WTC11 (cell line): ENCODE measurements at regions not wholly inside any gene's neighbourhood (a gene's known extent, or its start where the extent isn't known, plus 50 kb on each side); places are given as distances from the start of the nearest gene placed in this dataset.

Experiments
- ATAC-seq: fragments of 200-7000 bp; cut with Tn5 transposase; 2 replicates; pipeline ENCODE4 v1.10.0; 2021; ENCODE audit warnings: mild to moderate bottlenecking, moderate library complexity
- CTCF ChIA-PET: fragments of 300-600 bp; sonication (Branson Sonifier 250); formaldehyde crosslinking; loops from one replicate; lab custom pipeline; 2021; ENCODE audit warnings: antibody characterized with exemption; lab: Charles Lee
- POLR2A ChIA-PET: fragments of 350-600 bp; sonication (Branson Sonifier 250); formaldehyde crosslinking; loops from one replicate; lab custom pipeline; 2021; ENCODE audit warnings: antibody characterized with exemption; lab: Charles Lee
- DNase-seq: peaks from one replicate; pipeline ENCODE4 v3.0.0; 2021; ENCODE audit warnings: low spot score
- H3K27ac Mint-ChIP-seq: 2 replicates; pipeline ENCODE4 v1.8.0; 2021; ENCODE audit warnings: mixed read lengths
- H3K27me3 Mint-ChIP-seq: 2 replicates; pipeline ENCODE4 v1.8.0; 2021; ENCODE audit warnings: low read depth, mild to moderate bottlenecking, moderate library complexity, mixed read lengths
- H3K36me3 Mint-ChIP-seq: 2 replicates; pipeline ENCODE4 v1.8.0; 2021; ENCODE audit warnings: mixed read lengths
- H3K4me1 Mint-ChIP-seq: 2 replicates; pipeline ENCODE4 v1.8.0; 2022; ENCODE audit warnings: mixed read lengths
- H3K4me3 Mint-ChIP-seq: 2 replicates; pipeline ENCODE4 v1.8.0; 2021; ENCODE audit warnings: mild to moderate bottlenecking, moderate library complexity, mixed read lengths
- H3K9me3 Mint-ChIP-seq: 2 replicates; pipeline ENCODE4 v1.8.0; 2021; ENCODE audit warnings: mixed read lengths
- ATF6 ChIP-seq: sonication (generic); formaldehyde crosslinking; IDR thresholded peaks from 2 replicates; pipeline ENCODE4 v1.8.1; 2023; ENCODE audit warnings: mild to moderate bottlenecking, missing genetic modification reagents
- E2F5 ChIP-seq: sonication (generic); formaldehyde crosslinking; IDR thresholded peaks from 2 replicates; pipeline ENCODE4 v1.8.1; 2022; ENCODE audit warnings: mild to moderate bottlenecking, moderate library complexity, missing genetic modification reagents
- GABPB1 ChIP-seq: sonication (generic); formaldehyde crosslinking; IDR thresholded peaks from 2 replicates; pipeline ENCODE4 v1.8.1; 2023; ENCODE audit warnings: mild to moderate bottlenecking, missing genetic modification reagents
- GTF2I ChIP-seq: fragments of 250-450 bp; sonication (Bioruptor Pico); conservative IDR thresholded peaks from 2 replicates; pipeline ENCODE4 v1.4.0; 2021; ENCODE audit warnings: mild to moderate bottlenecking
- IRF1 ChIP-seq: sonication (generic); formaldehyde crosslinking; IDR thresholded peaks from 2 replicates; pipeline ENCODE4 v1.8.0; 2023; ENCODE audit warnings: missing genetic modification reagents
- ZNF671 ChIP-seq: fragments of 250-450 bp; sonication (Bioruptor Pico); IDR thresholded peaks from 2 replicates; pipeline ENCODE4 v1.8.0; 2021; ENCODE audit warnings: mild to moderate bottlenecking
- TF ChIP-seq, protein P1 (sequence below): sonication (generic); formaldehyde crosslinking; IDR thresholded peaks from 2 replicates; pipeline ENCODE4 v1.8.1; 2023; ENCODE audit warnings: mild to moderate bottlenecking, missing genetic modification reagents, moderate library complexity

DNA sequence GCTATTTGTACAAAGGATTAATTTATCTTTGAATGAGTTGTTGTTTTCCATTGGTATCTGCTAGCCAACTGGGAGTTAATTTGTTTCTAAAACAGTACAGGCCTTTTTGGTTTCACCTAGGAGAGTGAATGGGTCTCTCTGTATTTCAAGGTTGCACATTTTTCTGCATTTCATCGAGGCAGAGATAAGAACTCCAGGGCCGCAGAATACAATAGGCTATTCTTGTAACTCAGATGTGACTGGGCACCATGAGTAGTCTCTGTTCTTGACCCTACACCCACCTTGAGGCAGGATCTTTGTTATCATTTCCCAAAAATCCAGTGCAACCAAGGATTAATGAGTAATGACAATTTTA, 51.7 kb upstream of the OR9Q1 start:
- Mint-ChIP-seq H3K9me3 (peaks cover 5% of the 10 kb centered on the region), H3K27ac (no peak overlapping the region), H3K4me3 (no peak overlapping the region), H3K27me3 (no peaks in the 10 kb centered on the region), H3K4me1 (0 out of 2 replicates have a peak, but pooled peaks cover 4% of the 10 kb centered on the region), H3K36me3 (no peaks in the 10 kb centered on the region; the same call in 1 of the 2 replicates)
- ChIA-PET CTCF (interaction anchor here (1.0 kb wide), 1 partner anchor 314 kb away, joined by 3 read pairs; no protein-coding TSS in a partner anchor), POLR2A (interaction anchor here (0.5 kb wide), 1 partner anchor 352 kb away, joined by 3 read pairs; no protein-coding TSS in a partner anchor)
- ATAC-seq: no peak
- TF ChIP-seq, protein P1, sequence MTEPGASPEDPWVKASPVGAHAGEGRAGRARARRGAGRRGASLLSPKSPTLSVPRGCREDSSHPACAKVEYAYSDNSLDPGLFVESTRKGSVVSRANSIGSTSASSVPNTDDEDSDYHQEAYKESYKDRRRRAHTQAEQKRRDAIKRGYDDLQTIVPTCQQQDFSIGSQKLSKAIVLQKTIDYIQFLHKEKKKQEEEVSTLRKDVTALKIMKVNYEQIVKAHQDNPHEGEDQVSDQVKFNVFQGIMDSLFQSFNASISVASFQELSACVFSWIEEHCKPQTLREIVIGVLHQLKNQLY (CRISPR knock-in tag): no peak
- TF ChIP-seq ATF6 (CRISPR knock-in tag): no peak
- no peak for TF ChIP-seq GABPB1 (CRISPR knock-in tag)
- TF ChIP-seq ZNF671: no peak
- TF ChIP-seq E2F5 (CRISPR knock-in tag): no peak
- no peak for TF ChIP-seq GTF2I (CRISPR knock-in tag)
- no peak for TF ChIP-seq IRF1 (CRISPR knock-in tag)
- no peak for DNase-seq
